ENCODE measurements at regions not wholly inside any gene's neighbourhood (a gene's known extent, or its start where the extent isn't known, plus 50 kb on each side); places are given as distances from the start of the nearest gene placed in this dataset.

GRCh38 chr5:28286566-28286965, 1248.2 kb upstream of the CDH9 start:
- TF ChIP-seq POLR2A (IDR thresholded peaks at IDR 0.05): no peak
- no peak for TF ChIP-seq CTCF (IDR thresholded peaks at IDR 0.05)
